Liver (tissue), 8 donors: ENCODE measurements at regions not wholly inside any gene's neighbourhood (a gene's known extent, or its start where the extent isn't known, plus 50 kb on each side); places are given as distances from the start of the nearest gene placed in this dataset.

Source experiments
- DNase-seq: peaks from one replicate; pipeline ENCODE4 v3.0.0-alpha.2; 2017; ENCODE audit warnings: low spot score
- H3K27ac ChIP-seq, 2 donors: one replicate each; pipeline ENCODE4 v1.7.0; 2013; ENCODE audit warnings: inconsistent platforms in 2 of 2, low read length in 2 of 2, control low read depth in 1 of 2, low read depth in 1 of 2, mild to moderate bottlenecking in 1 of 2
- H3K27me3 ChIP-seq, 4 donors: one replicate each; pipeline versions ENCODE4 v1.6.1 to v1.7.0; 2013; ENCODE audit warnings: low read length in 3 of 4, inconsistent platforms in 1 of 4, mild to moderate bottlenecking in 1 of 4, moderate library complexity in 1 of 4; ENCODE audit not compliant: control insufficient read depth in 4 of 4, insufficient read depth in 4 of 4
- H3K36me3 ChIP-seq, 4 donors: one replicate each; pipeline versions ENCODE4 v1.6.1 to v1.7.0; 2013; ENCODE audit warnings: low read length in 3 of 4, mild to moderate bottlenecking in 3 of 4, low read depth in 1 of 4, moderate library complexity in 1 of 4; ENCODE audit not compliant: control insufficient read depth in 4 of 4, insufficient read depth in 3 of 4
- H3K4me1 ChIP-seq, 4 donors: one replicate each; pipeline versions ENCODE4 v1.6.1 to v1.7.0; 2013; ENCODE audit warnings: low read length in 3 of 4, mild to moderate bottlenecking in 3 of 4, moderate library complexity in 1 of 4; ENCODE audit not compliant: control insufficient read depth in 4 of 4, insufficient read depth in 4 of 4
- H3K4me3 ChIP-seq, 3 donors: one replicate each; pipeline versions ENCODE4 v1.6.1 to v1.7.0; 2013; ENCODE audit warnings: low read length in 3 of 3, control low read depth in 1 of 3, low read depth in 1 of 3, mild to moderate bottlenecking in 1 of 3
- H3K9ac ChIP-seq, 2 donors: one replicate each; pipeline ENCODE4 v1.7.0; 2013; ENCODE audit warnings: low read length in 2 of 2, mild to moderate bottlenecking in 2 of 2, moderate library complexity in 2 of 2, control low read depth in 1 of 2, low read depth in 1 of 2
- H3K9me3 ChIP-seq, 4 donors: one replicate each; pipeline versions ENCODE4 v1.6.1 to v1.7.0; 2013; ENCODE audit warnings: low read length in 3 of 4; ENCODE audit not compliant: control insufficient read depth in 4 of 4
- EGR1 ChIP-seq, 2 donors: IDR thresholded peaks; 2 replicates each; pipeline ENCODE4 v1.6.1; 2016 to 2018; ENCODE audit warnings: antibody characterized with exemption in 2 of 2, low read depth in 2 of 2
- FOXA1 ChIP-seq: IDR thresholded peaks from 2 replicates; pipeline ENCODE4 v1.6.1; 2016; ENCODE audit warnings: antibody characterized with exemption
- FOXA2 ChIP-seq: IDR thresholded peaks from 2 replicates; pipeline ENCODE4 v1.6.1; 2016; ENCODE audit warnings: antibody characterized with exemption
- GABPA ChIP-seq, 2 donors: IDR thresholded peaks in 1 of 2; conservative IDR thresholded peaks in 1 of 2; 2 replicates each; pipeline ENCODE4 v1.6.1; 2016; ENCODE audit warnings: antibody characterized with exemption in 2 of 2, mild to moderate bottlenecking in 1 of 2, moderate library complexity in 1 of 2
- HNF4A ChIP-seq, 2 donors: conservative IDR thresholded peaks; 2 replicates each; pipeline ENCODE4 v1.6.1; 2016; ENCODE audit warnings: antibody characterized with exemption in 2 of 2, mild to moderate bottlenecking in 2 of 2
- HNF4G ChIP-seq: IDR thresholded peaks from 2 replicates; pipeline ENCODE4 v1.6.1; 2016; ENCODE audit warnings: antibody characterized with exemption
- JUND ChIP-seq, 2 donors: IDR thresholded peaks; 2 replicates each; pipeline ENCODE4 v1.6.1; 2016; ENCODE audit warnings: antibody characterized with exemption in 2 of 2
- NR2F2 ChIP-seq: IDR thresholded peaks from 2 replicates; pipeline ENCODE4 v1.6.1; 2016; ENCODE audit warnings: antibody characterized with exemption
- RAD21 ChIP-seq, 2 donors: IDR thresholded peaks; 2 replicates each; pipeline ENCODE4 v1.6.1; 2016; ENCODE audit warnings: antibody characterized with exemption in 2 of 2, mild to moderate bottlenecking in 2 of 2
- REST ChIP-seq: IDR thresholded peaks from 2 replicates; pipeline ENCODE4 v1.6.1; 2016; ENCODE audit warnings: antibody characterized with exemption, mild to moderate bottlenecking
- RXRA ChIP-seq, 2 donors: IDR thresholded peaks; 2 replicates each; pipeline ENCODE4 v1.6.1; 2017 to 2018; ENCODE audit warnings: antibody characterized with exemption in 2 of 2, mild to moderate bottlenecking in 1 of 2
- SP1 ChIP-seq: IDR thresholded peaks from 2 replicates; pipeline ENCODE4 v1.6.1; 2018; ENCODE audit warnings: antibody characterized with exemption, mild to moderate bottlenecking
- TAF1 ChIP-seq: conservative IDR thresholded peaks from 2 replicates; pipeline ENCODE4 v1.6.1; 2016; ENCODE audit warnings: antibody characterized with exemption, mild to moderate bottlenecking
- YY1 ChIP-seq: IDR thresholded peaks from 2 replicates; pipeline ENCODE4 v1.6.1; 2016; ENCODE audit warnings: antibody characterized with exemption, mild to moderate bottlenecking
- ZBTB33 ChIP-seq: IDR thresholded peaks from 2 replicates; pipeline ENCODE4 v1.6.1; 2016; ENCODE audit warnings: antibody characterized with exemption
- WGBS: extraction: QIAGEN DNeasy Blood & Tissue Kit; methylation state at CpG from one replicate; pipeline ENCODE4 v1.1.7; 2013; 5-methylcytosine and 5-hydroxymethylcytosine counted together
- TF ChIP-seq, protein P1 (sequence below): IDR thresholded peaks from 2 replicates; pipeline ENCODE4 v1.6.1; 2016; ENCODE audit warnings: antibody characterized with exemption
- TF ChIP-seq, protein P2 (sequence below): IDR thresholded peaks from 2 replicates; pipeline ENCODE4 v1.6.1; 2016; ENCODE audit warnings: antibody characterized with exemption
- TF ChIP-seq, protein P3 (sequence below): fragments of 150-350 bp; IDR thresholded peaks from 2 replicates; pipeline ENCODE4 v1.5.1; 2017; ENCODE audit warnings: improper control_type of control experiment, low read depth, low read length; ENCODE audit not compliant: missing input control
- donor health status: healthy.
- donor health status: healthy.
- donor health status: healthy.
- donor health status: healthy.
- donor health status: healthy.

GRCh38 chr3:30263238-30263924 lies 343.0 kb upstream of the TGFBR2 start:
- Histone ChIP-seq H3K36me3 (no peaks in the 10 kb centered on the region), H3K9ac (no peak overlapping the region), H3K27ac (no peak overlapping the region), H3K9me3 (no peaks in the 10 kb centered on the region), H3K27me3 (no peaks in the 10 kb centered on the region), H3K4me3 (no peak overlapping the region), H3K4me1 (peaks cover 0 to 8% (median 1%) of the 10 kb centered on the region in 4 donors)
- TF ChIP-seq JUND (IDR thresholded peaks at IDR 0.05): no peak
- TF ChIP-seq FOXA1: no peak
- TF ChIP-seq, protein P1, sequence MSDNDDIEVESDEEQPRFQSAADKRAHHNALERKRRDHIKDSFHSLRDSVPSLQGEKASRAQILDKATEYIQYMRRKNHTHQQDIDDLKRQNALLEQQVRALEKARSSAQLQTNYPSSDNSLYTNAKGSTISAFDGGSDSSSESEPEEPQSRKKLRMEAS: no peak
- no peak for TF ChIP-seq RXRA (IDR thresholded peaks at IDR 0.05)
- TF ChIP-seq NR2F2: no peak
- TF ChIP-seq, protein P2, sequence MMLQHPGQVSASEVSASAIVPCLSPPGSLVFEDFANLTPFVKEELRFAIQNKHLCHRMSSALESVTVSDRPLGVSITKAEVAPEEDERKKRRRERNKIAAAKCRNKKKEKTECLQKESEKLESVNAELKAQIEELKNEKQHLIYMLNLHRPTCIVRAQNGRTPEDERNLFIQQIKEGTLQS: no peak
- TF ChIP-seq ZBTB33: no peak
- TF ChIP-seq FOXA2: no peak
- no peak for TF ChIP-seq HNF4G
- no peak for TF ChIP-seq SP1
- TF ChIP-seq YY1: no peak
- TF ChIP-seq TAF1: no peak
- no peak for TF ChIP-seq EGR1 (IDR thresholded peaks at IDR 0.05; ENCODE audit: low read depth in 2 of 2)
- TF ChIP-seq RAD21 (IDR thresholded peaks at IDR 0.05): no peak
- TF ChIP-seq, protein P3, sequence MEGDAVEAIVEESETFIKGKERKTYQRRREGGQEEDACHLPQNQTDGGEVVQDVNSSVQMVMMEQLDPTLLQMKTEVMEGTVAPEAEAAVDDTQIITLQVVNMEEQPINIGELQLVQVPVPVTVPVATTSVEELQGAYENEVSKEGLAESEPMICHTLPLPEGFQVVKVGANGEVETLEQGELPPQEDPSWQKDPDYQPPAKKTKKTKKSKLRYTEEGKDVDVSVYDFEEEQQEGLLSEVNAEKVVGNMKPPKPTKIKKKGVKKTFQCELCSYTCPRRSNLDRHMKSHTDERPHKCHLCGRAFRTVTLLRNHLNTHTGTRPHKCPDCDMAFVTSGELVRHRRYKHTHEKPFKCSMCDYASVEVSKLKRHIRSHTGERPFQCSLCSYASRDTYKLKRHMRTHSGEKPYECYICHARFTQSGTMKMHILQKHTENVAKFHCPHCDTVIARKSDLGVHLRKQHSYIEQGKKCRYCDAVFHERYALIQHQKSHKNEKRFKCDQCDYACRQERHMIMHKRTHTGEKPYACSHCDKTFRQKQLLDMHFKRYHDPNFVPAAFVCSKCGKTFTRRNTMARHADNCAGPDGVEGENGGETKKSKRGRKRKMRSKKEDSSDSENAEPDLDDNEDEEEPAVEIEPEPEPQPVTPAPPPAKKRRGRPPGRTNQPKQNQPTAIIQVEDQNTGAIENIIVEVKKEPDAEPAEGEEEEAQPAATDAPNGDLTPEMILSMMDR: no peak
- TF ChIP-seq REST: no peak
- no peak for TF ChIP-seq HNF4A (conservative IDR thresholded peaks at IDR 0.05)
- no peak for TF ChIP-seq GABPA (IDR thresholded peaks at IDR 0.05 in 1 of 2, conservative IDR thresholded peaks at IDR 0.05 in 1 of 2)
- DNase-seq: no peak
- WGBS: 95% methylated on average over 5 of the region's 5 CpGs
